H1 (cell line): ENCODE measurements at regions not wholly inside any gene's neighbourhood (a gene's known extent, or its start where the extent isn't known, plus 50 kb on each side); places are given as distances from the start of the nearest gene placed in this dataset.

Experiments used
- CTCF ChIA-PET: fragments of 300-600 bp; sonication (Branson Sonifier 250); formaldehyde crosslinking; loops from one replicate; lab custom pipeline; 2021; ENCODE audit not compliant: partially characterized antibody; lab: Charles Lee
- POLR2A ChIA-PET: fragments of 300-600 bp; sonication (Branson Sonifier 250); formaldehyde crosslinking; loops from one replicate; lab custom pipeline; 2021; ENCODE audit warnings: inconsistent platforms; ENCODE audit not compliant: partially characterized antibody; lab: Charles Lee
- DNase-seq, 2 experiments: peaks; one replicate each; pipeline versions ENCODE4 v3.0.0 to v3.0.0-alpha.2; 2010 to 2022; ENCODE audit warnings: low spot score in 2 of 2, low read depth in 1 of 2, mixed read lengths in 1 of 2
- FAIRE-seq: peaks from 2 replicates; lab custom pipeline; 2011; peaks lifted over from hg19 to GRCh38; lab: Jason Lieb, UNC
- H2AFZ ChIP-seq: 2 replicates; pipeline ENCODE4 v1.8.1; 2012; ENCODE audit warnings: low read length, inconsistent platforms
- H2AK5ac ChIP-seq: 2 replicates; pipeline ENCODE4 v1.6.1; 2013; ENCODE audit warnings: low read depth, low read length
- H2BK120ac ChIP-seq: replicated peaks from 2 replicates; pipeline ENCODE3; 2013; ENCODE audit warnings: low read depth, low read length, inconsistent platforms
- H2BK12ac ChIP-seq: 2 replicates; pipeline ENCODE4 v1.6.1; 2013; ENCODE audit warnings: low read depth, low read length
- H2BK15ac ChIP-seq: 2 replicates; pipeline ENCODE4 v1.6.1; 2013; ENCODE audit warnings: low read length
- H2BK20ac ChIP-seq: 2 replicates; pipeline ENCODE4 v1.6.1; 2013; ENCODE audit warnings: low read length
- H2BK5ac ChIP-seq: 2 replicates; pipeline ENCODE4 v1.6.1; 2013; ENCODE audit warnings: low read depth, low read length
- H3K14ac ChIP-seq: 2 replicates; pipeline ENCODE4 v1.6.1; 2013; ENCODE audit warnings: inconsistent platforms; ENCODE audit not compliant: insufficient read length
- H3K18ac ChIP-seq: 2 replicates; pipeline ENCODE4 v1.6.1; 2013; ENCODE audit warnings: low read length; ENCODE audit errors: extremely low read depth
- H3K23ac ChIP-seq: 2 replicates; pipeline ENCODE4 v1.6.1; 2013; ENCODE audit warnings: inconsistent platforms; ENCODE audit not compliant: insufficient read length
- H3K23me2 ChIP-seq: 2 replicates; pipeline ENCODE4 v1.6.1; 2013; ENCODE audit warnings: low read depth, low read length
- H3K27ac ChIP-seq: 2 replicates; pipeline ENCODE4 v1.6.1; 2011; ENCODE audit warnings: low read depth, low read length, inconsistent platforms
- H3K27me3 ChIP-seq, 4 experiments: replicated peaks in 1 of 4; 1 replicate in 1 of 4; 2 replicates in 3 of 4; pipeline versions ENCODE4 v1.6.1 to v1.8.1; 2011 to 2013; ENCODE audit warnings: low read length in 3 of 4, mild to moderate bottlenecking in 3 of 4, inconsistent platforms in 2 of 4, mixed read lengths in 2 of 4, moderate library complexity in 1 of 4; ENCODE audit not compliant: control insufficient read depth in 3 of 4, insufficient read depth in 3 of 4; ENCODE audit errors: extremely low read depth in 1 of 4
- H3K36me3 ChIP-seq, 4 experiments: 2 replicates each; pipeline versions ENCODE4 v1.6.1 to v1.8.1; 2011 to 2013; ENCODE audit warnings: mild to moderate bottlenecking in 4 of 4, low read length in 3 of 4, moderate library complexity in 2 of 4, control low read depth in 1 of 4, inconsistent platforms in 1 of 4; ENCODE audit not compliant: insufficient read depth in 4 of 4, control insufficient read depth in 2 of 4
- H3K4ac ChIP-seq: replicated peaks from 2 replicates; pipeline ENCODE3; 2013; ENCODE audit warnings: low read length, low read depth, mixed read lengths, inconsistent platforms; ENCODE audit not compliant: insufficient read length
- H3K4me1 ChIP-seq, 4 experiments: replicated peaks in 1 of 4; 1 replicate in 1 of 4; 2 replicates in 3 of 4; pipeline versions ENCODE4 v1.6.1 to v1.8.1; 2011 to 2013; ENCODE audit warnings: low read length in 3 of 4, inconsistent platforms in 2 of 4, mixed read lengths in 1 of 4; ENCODE audit not compliant: insufficient read depth in 4 of 4, control insufficient read depth in 3 of 4
- H3K4me2 ChIP-seq, 2 experiments: 2 replicates each; pipeline versions ENCODE4 v1.6.1 to v1.8.1; 2011 to 2013; ENCODE audit warnings: low read depth in 2 of 2, low read length in 2 of 2, control low read depth in 1 of 2, inconsistent platforms in 1 of 2, mild to moderate bottlenecking in 1 of 2; ENCODE audit not compliant: insufficient read depth in 1 of 2
- H3K4me3 ChIP-seq, 4 experiments: fragments of 200-600, 300-600 bp in 1 of 4; sonication (generic), shearing (Covaris generic), sonication (Bioruptor Twin) in 1 of 4; 2 replicates each; pipeline versions ENCODE4 v1.5.1 to v1.8.1; 2011 to 2016; ENCODE audit warnings: low read length in 4 of 4, low read depth in 3 of 4, control low read depth in 2 of 4, inconsistent platforms in 2 of 4, mild to moderate bottlenecking in 2 of 4, mixed read lengths in 1 of 4, moderate library complexity in 1 of 4; ENCODE audit not compliant: insufficient read depth in 2 of 4; ENCODE audit errors: extremely low read depth in 1 of 4
- H3K56ac ChIP-seq: replicated peaks from 2 replicates; pipeline ENCODE3; 2013; ENCODE audit warnings: low read depth, mild to moderate bottlenecking, mixed read lengths, low read length, inconsistent platforms; ENCODE audit not compliant: insufficient read length
- H3K79me1 ChIP-seq: 2 replicates; pipeline ENCODE4 v1.6.1; 2013; ENCODE audit warnings: low read depth, low read length, control low read depth
- H3K79me2 ChIP-seq, 2 experiments: 2 replicates each; pipeline versions ENCODE4 v1.6.1 to v1.8.1; 2012 to 2013; ENCODE audit warnings: low read length in 2 of 2, mild to moderate bottlenecking in 2 of 2, inconsistent platforms in 1 of 2; ENCODE audit not compliant: insufficient read depth in 2 of 2, control insufficient read depth in 1 of 2
- H3K9ac ChIP-seq, 4 experiments: replicated peaks in 1 of 4; 1 replicate in 1 of 4; 2 replicates in 3 of 4; pipeline versions ENCODE4 v1.6.1 to v1.8.1; 2011 to 2013; ENCODE audit warnings: low read depth in 3 of 4, low read length in 3 of 4, control low read depth in 2 of 4, mild to moderate bottlenecking in 2 of 4, moderate library complexity in 2 of 4, inconsistent platforms in 1 of 4; ENCODE audit errors: extremely low read depth in 1 of 4
- H3K9me3 ChIP-seq, 2 experiments: 2 replicates each; pipeline versions ENCODE4 v1.6.1 to v1.8.1; 2012 to 2013; ENCODE audit warnings: mild to moderate bottlenecking in 2 of 2, moderate library complexity in 2 of 2, control low read depth in 1 of 2, inconsistent platforms in 1 of 2, low read depth in 1 of 2, low read length in 1 of 2, mixed read lengths in 1 of 2; ENCODE audit not compliant: insufficient read depth in 2 of 2
- H4K20me1 ChIP-seq, 2 experiments: replicated peaks in 1 of 2; 2 replicates each; pipeline versions ENCODE3 to v1.8.1; 2011 to 2013; ENCODE audit warnings: inconsistent platforms in 2 of 2, low read length in 2 of 2, mild to moderate bottlenecking in 1 of 2; ENCODE audit not compliant: insufficient read depth in 2 of 2, control insufficient read depth in 1 of 2
- H4K5ac ChIP-seq: 2 replicates; pipeline ENCODE4 v1.6.1; 2013; ENCODE audit warnings: low read length, low read depth, mixed read lengths, inconsistent platforms; ENCODE audit not compliant: insufficient read length
- H4K8ac ChIP-seq: 2 replicates; pipeline ENCODE4 v1.8.0; 2013; ENCODE audit warnings: mild to moderate bottlenecking, moderate library complexity, low read length, inconsistent platforms; ENCODE audit not compliant: insufficient read depth; ENCODE audit errors: extremely low read depth
- H4K91ac ChIP-seq: replicated peaks from 2 replicates; pipeline ENCODE3; 2013; ENCODE audit warnings: low read length, mixed read lengths, inconsistent platforms; ENCODE audit not compliant: insufficient read length
- RFX5 ChIP-seq: IDR thresholded peaks from 2 replicates; pipeline ENCODE4 v1.6.1; 2011; ENCODE audit warnings: low read depth, low read length, improper control_type of control experiment, borderline replicate concordance
- WGBS, 2 experiments: shearing (Covaris generic) in 1 of 2; methylation state at CpG; one replicate each; pipeline versions ENCODE4 v1.1.6 to v1.1.7; 2013 to 2015; ENCODE audit warnings: low lambda C conversion rate in 2 of 2, mixed read lengths in 2 of 2, inconsistent platforms in 1 of 2, low coverage in 1 of 2, missing lambda C conversion rate in 1 of 2; ENCODE audit not compliant: insufficient replicate concordance in 2 of 2, insufficient coverage in 1 of 2, insufficient read length in 1 of 2; ENCODE audit errors: extremely low coverage in 1 of 2, missing lambda C conversion rate in 1 of 2; 5-methylcytosine and 5-hydroxymethylcytosine counted together

- Histone ChIP-seq H3K4ac (no peak overlapping the region), H3K4me1 (no peaks in the 10 kb centered on the region), H2BK120ac (no peak overlapping the region), H2AK5ac (no peak overlapping the region), H3K27ac (no peak overlapping the region), H4K20me1 (no peaks in the 10 kb centered on the region)
- POLR2A ChIA-PET = no interaction called here
- no peak for TF ChIP-seq RFX5
- TF ChIP-seq, all 59 proteins: peak for 0
- H2BK5ac ChIP-seq = no peak overlapping the region
- H3K56ac ChIP-seq = no peak overlapping the region
- no peak overlapping the region for H2BK12ac ChIP-seq
- H4K5ac ChIP-seq = no peak overlapping the region
- H3K79me1 ChIP-seq = no peaks in the 10 kb centered on the region
- whole genome bisulfite sequencing, 2 experiments = 92% methylated on average over 1 of the region's 1 CpG; no CpG with 5 or more reads in 1 of the 2 experiments
- CTCF ChIA-PET = interaction anchor here (1.0 kb wide), 1 partner anchor 671 kb away, joined by 4 read pairs; no protein-coding TSS in a partner anchor
- no peaks in the 10 kb centered on the region for H3K36me3 ChIP-seq
- no peak overlapping the region for H2AFZ ChIP-seq
- H3K14ac ChIP-seq = no peak overlapping the region
- no peak overlapping the region for H3K4me3 ChIP-seq
- no peak overlapping the region for H4K8ac ChIP-seq
- H3K23me2 ChIP-seq = no peaks in the 10 kb centered on the region
- H2BK20ac ChIP-seq = no peak overlapping the region
- no peak overlapping the region for H3K23ac ChIP-seq
- H3K9ac ChIP-seq = no peak overlapping the region
- no peak overlapping the region for H4K91ac ChIP-seq
- H3K9me3 ChIP-seq = no peaks in the 10 kb centered on the region
- H3K4me2 ChIP-seq = no peak overlapping the region
- H3K79me2 ChIP-seq = no peaks in the 10 kb centered on the region
- no peak for DNase-seq
- no peak overlapping the region for H2BK15ac ChIP-seq
- H3K27me3 ChIP-seq = no peaks in the 10 kb centered on the region
- H3K18ac ChIP-seq = no peak overlapping the region
- FAIRE-seq = no peak
These were observed 102.2 kb downstream of the OR13H1 start for GRCh38 chrX:131646106-131646505.
